Gastrocnemius medialis (tissue), 4 donors: ENCODE measurements at regions not wholly inside any gene's neighbourhood (a gene's known extent, or its start where the extent isn't known, plus 50 kb on each side); places are given as distances from the start of the nearest gene placed in this dataset.

Experiments
- ATAC-seq, 2 donors: fragments of 150-250 bp; one replicate each; pipeline ENCODE4 v1.9.1; 2016
- DNase-seq, 2 donors: peaks; one replicate each; pipeline ENCODE4 v3.0.0-alpha.2; 2019
- H3K27ac ChIP-seq, 4 donors: fragments of 200-600 bp; sonication (generic); 1 replicate in 1 of 4; 2 replicates in 3 of 4; pipeline ENCODE4 v1.5.1; 2016 to 2018; ENCODE audit warnings: mild to moderate bottlenecking in 2 of 4, moderate library complexity in 1 of 4
- H3K27me3 ChIP-seq, 3 donors: fragments of 200-600 bp; sonication (generic) in 2 of 3; 1 replicate in 1 of 3; 2 replicates in 2 of 3; pipeline versions ENCODE4 v1.5.1 to v1.6.0; 2016 to 2019; ENCODE audit warnings: mild to moderate bottlenecking in 1 of 3, moderate library complexity in 1 of 3
- H3K36me3 ChIP-seq, 2 donors: fragments of 200-600 bp; sonication (generic) in 1 of 2; one replicate each; pipeline ENCODE4 v1.5.1; 2017 to 2018
- H3K4me1 ChIP-seq, 2 donors: fragments of 200-600 bp; sonication (generic) in 1 of 2; one replicate each; pipeline ENCODE4 v1.5.1; 2016 to 2017; ENCODE audit warnings: mild to moderate bottlenecking in 2 of 2
- H3K4me3 ChIP-seq, 4 donors: fragments of 200-600 bp; sonication (generic) in 3 of 4; 1 replicate in 1 of 4; 2 replicates in 3 of 4; pipeline ENCODE4 v1.5.1; 2016 to 2019; ENCODE audit warnings: mild to moderate bottlenecking in 2 of 4
- H3K9me3 ChIP-seq, 3 donors: fragments of 200-600 bp; sonication (generic) in 2 of 3; 1 replicate in 1 of 3; 2 replicates in 2 of 3; pipeline ENCODE4 v1.5.1; 2016 to 2019
- POLR2A ChIP-seq, 2 donors: fragments of 450-650 bp; IDR thresholded peaks; one replicate each; pipeline ENCODE4 v1.6.1; 2017; ENCODE audit warnings: antibody characterized with exemption in 2 of 2, mild to moderate bottlenecking in 2 of 2, moderate library complexity in 2 of 2
- in situ Hi-C, 4 donors: fragments of 200-750 bp; cut with MboI; loops; one replicate each; pipeline versions ENCODE4 v1.15.0 to v1.8.0; 2017; ENCODE audit warnings: low sequenced_read_pairs in 4 of 4
- intact Hi-C: fragments of 100-400 bp; cut with DNase I; formaldehyde crosslinking; loops from one replicate; pipeline ENCODE4 v1.15.1; 2023; ENCODE audit warnings: low total_unique reads
- TF ChIP-seq, protein P1 (sequence below), 5 experiments: fragments of 450-650 bp in 3 of 5; fragments of 200-600 bp in 2 of 5; sonication (generic) in 2 of 5; IDR thresholded peaks in 4 of 5; conservative IDR thresholded peaks in 1 of 5; 1 replicate in 4 of 5; 2 replicates in 1 of 5; pipeline ENCODE4 v1.5.1; 2016 to 2019; ENCODE audit warnings: antibody characterized with exemption in 5 of 5, mild to moderate bottlenecking in 3 of 5, moderate library complexity in 3 of 5

DNA sequence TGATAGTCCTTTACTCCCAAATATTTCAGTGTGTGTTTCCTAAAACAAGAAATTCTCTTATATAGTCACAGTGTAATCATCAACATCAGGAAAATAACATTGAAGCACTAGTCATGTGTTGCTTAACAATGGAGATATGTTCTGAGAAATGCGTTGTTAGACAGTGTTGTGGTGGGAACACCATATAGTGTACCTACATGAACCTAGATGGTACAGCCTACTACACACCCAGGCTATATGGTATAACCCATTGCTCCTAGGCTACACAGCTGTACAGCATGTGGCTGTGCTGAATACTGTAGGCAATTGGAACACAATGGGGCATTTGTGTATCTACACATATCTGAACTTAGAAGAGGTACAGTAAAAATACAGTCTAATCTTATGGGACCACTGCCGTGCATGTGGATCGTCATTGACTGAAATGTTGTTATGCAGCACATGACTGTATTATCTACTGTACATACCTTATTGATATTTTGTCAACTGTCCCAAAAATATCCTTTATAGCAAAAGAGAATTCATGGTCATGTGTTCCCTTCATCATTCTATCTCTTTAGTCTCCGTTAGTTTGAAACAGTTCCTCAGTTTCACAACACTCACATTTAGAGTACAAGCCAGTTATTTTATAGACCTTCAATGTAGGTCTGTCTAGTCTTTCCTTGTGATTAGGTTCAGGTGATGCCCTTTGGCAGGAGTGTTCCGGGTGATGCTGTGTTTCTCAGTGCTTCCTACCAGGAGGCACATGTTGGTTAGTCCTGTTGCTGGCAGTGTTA is 109.7 kb downstream of the SLC25A47 start:
- Histone ChIP-seq H3K36me3 (no peaks in the 10 kb centered on the region), H3K9me3 (no peaks in the 10 kb centered on the region), H3K27ac (no peak overlapping the region), H3K4me1 (no peaks in the 10 kb centered on the region), H3K27me3 (no peaks in the 10 kb centered on the region), H3K4me3 (no peak overlapping the region)
- no peak for ATAC-seq
- intact Hi-C loops (no loop called here), in situ Hi-C loops (no loop called here)
- no peak for DNase-seq
- no peak for TF ChIP-seq POLR2A (IDR thresholded peaks at IDR 0.05)
- TF ChIP-seq, protein P1, sequence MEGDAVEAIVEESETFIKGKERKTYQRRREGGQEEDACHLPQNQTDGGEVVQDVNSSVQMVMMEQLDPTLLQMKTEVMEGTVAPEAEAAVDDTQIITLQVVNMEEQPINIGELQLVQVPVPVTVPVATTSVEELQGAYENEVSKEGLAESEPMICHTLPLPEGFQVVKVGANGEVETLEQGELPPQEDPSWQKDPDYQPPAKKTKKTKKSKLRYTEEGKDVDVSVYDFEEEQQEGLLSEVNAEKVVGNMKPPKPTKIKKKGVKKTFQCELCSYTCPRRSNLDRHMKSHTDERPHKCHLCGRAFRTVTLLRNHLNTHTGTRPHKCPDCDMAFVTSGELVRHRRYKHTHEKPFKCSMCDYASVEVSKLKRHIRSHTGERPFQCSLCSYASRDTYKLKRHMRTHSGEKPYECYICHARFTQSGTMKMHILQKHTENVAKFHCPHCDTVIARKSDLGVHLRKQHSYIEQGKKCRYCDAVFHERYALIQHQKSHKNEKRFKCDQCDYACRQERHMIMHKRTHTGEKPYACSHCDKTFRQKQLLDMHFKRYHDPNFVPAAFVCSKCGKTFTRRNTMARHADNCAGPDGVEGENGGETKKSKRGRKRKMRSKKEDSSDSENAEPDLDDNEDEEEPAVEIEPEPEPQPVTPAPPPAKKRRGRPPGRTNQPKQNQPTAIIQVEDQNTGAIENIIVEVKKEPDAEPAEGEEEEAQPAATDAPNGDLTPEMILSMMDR (IDR thresholded peaks at IDR 0.05 in 4 of 5, conservative IDR thresholded peaks at IDR 0.05 in 1 of 5): no peak

DNA sequence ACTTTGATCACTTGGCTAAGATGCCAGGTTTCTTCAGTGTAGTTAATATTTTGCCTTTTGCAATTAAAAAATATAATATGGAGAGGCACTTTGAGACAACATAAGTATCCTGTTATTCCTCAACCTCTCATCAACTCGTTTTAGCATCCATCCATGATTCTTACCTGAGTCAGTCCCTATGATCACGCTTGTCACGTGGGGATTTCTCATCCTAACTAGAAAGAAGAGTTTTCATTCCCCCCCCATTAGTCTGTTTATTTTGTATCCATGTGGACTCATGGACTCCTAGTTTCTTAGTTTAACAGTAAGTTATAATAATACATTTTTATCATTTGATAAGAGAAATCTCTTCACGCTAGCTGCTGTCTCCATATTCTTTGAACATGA is 110.3 kb downstream of the SLC25A47 start:
- H3K4me3 ChIP-seq: no peak overlapping the region
- TF ChIP-seq, protein P1 (IDR thresholded peaks at IDR 0.05 in 4 of 5, conservative IDR thresholded peaks at IDR 0.05 in 1 of 5): no peak
- no peak for TF ChIP-seq POLR2A (IDR thresholded peaks at IDR 0.05)
- H3K27me3 ChIP-seq: no peaks in the 10 kb centered on the region
- H3K36me3 ChIP-seq: no peaks in the 10 kb centered on the region
- H3K9me3 ChIP-seq: no peaks in the 10 kb centered on the region
- H3K27ac ChIP-seq: no peak overlapping the region
- intact Hi-C loops: no loop called here
- in situ Hi-C loops: no loop called here
- DNase-seq: no peak
- no peak for ATAC-seq
- no peaks in the 10 kb centered on the region for H3K4me1 ChIP-seq

DNA sequence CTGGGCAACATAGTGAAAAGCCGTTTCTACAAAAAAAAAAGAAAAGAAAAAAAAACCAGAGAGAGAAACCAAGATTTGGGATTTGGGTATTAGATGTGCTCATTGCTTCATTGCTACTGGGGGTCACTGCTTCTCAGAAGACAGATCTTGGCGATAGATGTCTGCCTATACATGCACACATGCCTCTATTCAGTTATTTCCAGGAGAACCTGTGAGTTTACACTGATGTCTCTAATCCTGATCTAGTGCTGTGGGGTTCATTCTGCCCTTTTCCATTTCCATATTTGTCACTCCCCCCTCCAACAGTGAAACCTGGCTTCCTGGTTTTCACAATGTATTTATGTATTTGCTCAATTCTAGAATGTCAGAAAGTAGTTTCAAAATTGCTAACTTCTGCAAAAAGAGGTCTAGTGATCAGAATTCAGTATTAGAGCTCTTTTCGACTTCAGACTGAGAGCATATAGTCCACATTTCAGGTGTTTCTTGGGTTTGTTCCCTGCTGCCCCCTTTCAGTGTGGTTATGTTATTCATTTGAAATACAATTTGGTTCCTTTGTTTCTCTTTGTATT is 111.0 kb downstream of the SLC25A47 start:
- in situ Hi-C loops: no loop called here
- DNase-seq (no peak), ATAC-seq (no peak)
- Histone ChIP-seq H3K9me3 (no peaks in the 10 kb centered on the region), H3K27ac (no peak overlapping the region), H3K4me1 (peaks cover 0 to 1% of the 10 kb centered on the region in 2 donors), H3K27me3 (no peaks in the 10 kb centered on the region), H3K36me3 (no peaks in the 10 kb centered on the region), H3K4me3 (no peak overlapping the region)
- TF ChIP-seq, protein P1 (IDR thresholded peaks at IDR 0.05 in 4 of 5, conservative IDR thresholded peaks at IDR 0.05 in 1 of 5): no peak
- TF ChIP-seq POLR2A (IDR thresholded peaks at IDR 0.05): no peak
- intact Hi-C loops: no loop called here

DNA sequence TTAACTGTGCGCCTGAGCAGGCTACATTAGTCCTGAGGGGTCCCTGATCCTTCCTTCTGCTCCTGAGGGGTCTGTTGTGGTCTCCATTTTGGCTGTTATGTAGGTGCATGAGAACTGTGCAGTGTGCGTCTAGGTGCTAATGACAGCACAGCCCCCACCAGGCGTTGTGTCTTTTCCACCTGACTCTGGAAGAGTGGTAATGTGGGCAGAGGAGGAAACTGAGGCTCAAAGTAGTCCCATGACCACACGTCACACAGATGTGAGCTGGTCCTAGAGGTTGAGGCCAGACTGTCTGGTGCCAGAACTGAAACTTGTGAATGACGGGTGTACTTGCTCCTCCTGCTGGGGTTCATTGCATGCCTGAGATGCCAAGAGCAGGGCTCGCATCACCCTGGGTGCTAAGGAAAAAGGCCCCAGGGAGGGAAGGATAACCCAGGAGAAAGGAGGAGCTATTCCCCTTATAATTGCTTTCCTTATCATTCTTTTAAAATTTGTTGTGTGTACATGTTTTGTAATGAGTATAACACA is 111.8 kb downstream of the SLC25A47 start:
- H3K4me1 ChIP-seq: peaks cover 4 to 10% of the 10 kb centered on the region in 2 donors
- H3K36me3 ChIP-seq: no peaks in the 10 kb centered on the region
- TF ChIP-seq, protein P1 (IDR thresholded peaks at IDR 0.05 in 4 of 5, conservative IDR thresholded peaks at IDR 0.05 in 1 of 5): no peak
- no peaks in the 10 kb centered on the region for H3K27me3 ChIP-seq
- ATAC-seq: no peak
- intact Hi-C loops (no loop called here), in situ Hi-C loops (no loop called here)
- H3K4me3 ChIP-seq: no peak overlapping the region
- H3K27ac ChIP-seq: no peak overlapping the region
- no peaks in the 10 kb centered on the region for H3K9me3 ChIP-seq
- DNase-seq: no peak
